GM13977 (cell line): ENCODE measurements at regions not wholly inside any gene's neighbourhood (a gene's known extent, or its start where the extent isn't known, plus 50 kb on each side); places are given as distances from the start of the nearest gene placed in this dataset.

Experiments
- DNase-seq: peaks from one replicate; pipeline ENCODE4 v3.0.0; 2012; ENCODE audit warnings: low spot score
- CTCF ChIP-seq: IDR thresholded peaks from 2 replicates; pipeline ENCODE4 v1.5.1; 2012; ENCODE audit warnings: mild to moderate bottlenecking, control low read depth; ENCODE audit not compliant: insufficient read depth; ENCODE audit errors: extremely low read depth, missing control alignments
- in situ Hi-C: fragments of 300-500 bp; cut with MboI; formaldehyde crosslinking; loops from one replicate; pipeline ENCODE4 v1.12.0; 2022; ENCODE audit warnings: low sequenced_read_pairs, low pct_unique_long_range_greater_than_20kb, mixed read lengths, inconsistent platforms; ENCODE audit not compliant: unreplicated experiment

- no peak for DNase-seq
- in situ Hi-C loops, result loop anchor here (10.0 kb wide), 1 partner anchor 477 kb away; no protein-coding TSS in a partner anchor
Measured at GRCh38 chr1:234971586-234972297, 156.9 kb downstream of the TOMM20 start.

DNA sequence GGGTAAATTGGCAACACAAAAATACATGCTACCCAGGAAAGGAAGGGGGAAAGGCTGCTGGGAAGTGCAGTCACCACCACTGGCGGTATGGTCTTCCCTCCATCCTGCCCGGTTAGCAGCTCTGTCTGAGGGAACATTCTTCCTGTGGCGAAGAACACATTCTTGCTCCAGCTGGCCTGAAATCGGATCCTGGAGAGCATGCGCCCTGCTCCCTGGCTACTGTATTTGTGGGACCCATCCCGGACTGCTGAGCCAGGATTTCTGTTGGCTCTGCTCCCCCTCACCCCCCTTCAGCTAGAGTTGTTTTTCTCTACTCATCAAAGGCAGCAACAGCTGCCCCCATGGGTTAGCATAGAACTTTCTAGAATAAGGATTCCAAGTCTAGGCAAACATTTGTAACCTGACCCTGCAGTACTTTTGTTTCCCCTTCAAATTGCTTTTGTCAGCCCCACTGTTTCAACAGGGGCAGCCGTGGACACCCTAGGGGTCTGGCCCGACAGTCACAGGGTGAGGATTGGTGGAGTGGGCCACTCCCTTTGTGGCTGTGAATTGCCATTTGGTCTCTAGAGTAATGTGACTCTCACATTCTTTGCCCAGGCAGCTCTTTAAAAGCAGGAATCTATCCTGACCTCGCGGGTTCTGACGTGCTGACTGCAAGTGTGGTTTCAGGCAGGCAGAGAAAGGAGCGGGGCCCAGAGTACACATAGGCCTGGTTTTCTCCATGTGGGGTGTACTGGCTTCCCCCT is 157.7 kb downstream of the TOMM20 start:
- peak; percentile 43 for DNase-seq
- no peak for TF ChIP-seq CTCF

More at GRCh38 chr1:234971586-234972297, 156.9 kb downstream of the TOMM20 start:
- no peak for TF ChIP-seq CTCF

GRCh38 chr1:234970401-234970730 is 158.3 kb downstream of the TOMM20 start:
- peak; percentile 49 for DNase-seq
- in situ Hi-C loops, result loop anchor here (10.0 kb wide), 1 partner anchor 476 kb away; no protein-coding TSS in a partner anchor
- TF ChIP-seq CTCF, result no peak

More for the DNA sequence above, 157.7 kb downstream of the TOMM20 start:
- in situ Hi-C loops, result loop anchor here (10.0 kb wide), 1 partner anchor 476 kb away; no protein-coding TSS in a partner anchor

GRCh38 chr1:234969581-234970400 is 158.8 kb downstream of the TOMM20 start:
- in situ Hi-C loops, result loop anchor here (5.0 to 10.0 kb wide), 2 partner anchors 113 to 475 kb away; no protein-coding TSS in a partner anchor
- no peak for TF ChIP-seq CTCF
- DNase-seq, result no peak

GRCh38 chr1:234969011-234969441 is 159.6 kb downstream of the TOMM20 start:
- in situ Hi-C loops, result loop anchor here (5.0 kb wide), 1 partner anchor 113 kb away; no protein-coding TSS in a partner anchor
- TF ChIP-seq CTCF, result no peak
- DNase-seq, result no peak

DNA sequence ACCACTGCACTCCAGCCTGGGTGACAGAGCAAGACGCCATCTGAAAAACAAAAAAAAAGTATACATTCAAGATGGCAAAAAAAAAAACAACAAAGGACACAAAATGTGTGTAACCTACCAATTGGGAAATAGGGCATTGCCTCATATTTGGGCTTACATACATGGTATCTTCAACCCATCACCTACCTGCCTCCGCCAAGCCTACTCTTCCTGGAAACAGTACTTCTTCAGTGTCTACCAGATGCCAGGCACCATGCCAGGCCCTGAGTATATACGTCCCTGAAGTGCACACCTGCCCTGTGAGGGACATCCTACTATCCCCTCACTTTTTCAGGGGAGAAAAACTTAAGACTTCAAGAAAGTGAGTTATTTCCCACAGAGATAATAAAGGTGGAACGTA is 160.2 kb downstream of the TOMM20 start:
- no peak for DNase-seq
- no peak for TF ChIP-seq CTCF
- in situ Hi-C loops, result loop anchor here (5.0 kb wide), 1 partner anchor 114 kb away; no protein-coding TSS in a partner anchor
